Vagina (tissue), 2 donors: ENCODE measurements at regions not wholly inside any gene's neighbourhood (a gene's known extent, or its start where the extent isn't known, plus 50 kb on each side); places are given as distances from the start of the nearest gene placed in this dataset.

Experiments used
- POLR2A ChIP-seq, 2 donors: fragments of 450-650 bp; IDR thresholded peaks; one replicate each; pipeline ENCODE4 v1.6.1; 2017; ENCODE audit warnings: antibody characterized with exemption in 2 of 2, mild to moderate bottlenecking in 2 of 2, moderate library complexity in 2 of 2
- TF ChIP-seq, protein P1 (sequence below), 3 experiments: fragments of 450-650 bp in 2 of 3; fragments of 200-600 bp in 1 of 3; sonication (generic) in 1 of 3; IDR thresholded peaks; one replicate each; pipeline ENCODE4 v1.5.1; 2017 to 2019; ENCODE audit warnings: antibody characterized with exemption in 3 of 3, mild to moderate bottlenecking in 2 of 3, moderate library complexity in 2 of 3

DNA sequence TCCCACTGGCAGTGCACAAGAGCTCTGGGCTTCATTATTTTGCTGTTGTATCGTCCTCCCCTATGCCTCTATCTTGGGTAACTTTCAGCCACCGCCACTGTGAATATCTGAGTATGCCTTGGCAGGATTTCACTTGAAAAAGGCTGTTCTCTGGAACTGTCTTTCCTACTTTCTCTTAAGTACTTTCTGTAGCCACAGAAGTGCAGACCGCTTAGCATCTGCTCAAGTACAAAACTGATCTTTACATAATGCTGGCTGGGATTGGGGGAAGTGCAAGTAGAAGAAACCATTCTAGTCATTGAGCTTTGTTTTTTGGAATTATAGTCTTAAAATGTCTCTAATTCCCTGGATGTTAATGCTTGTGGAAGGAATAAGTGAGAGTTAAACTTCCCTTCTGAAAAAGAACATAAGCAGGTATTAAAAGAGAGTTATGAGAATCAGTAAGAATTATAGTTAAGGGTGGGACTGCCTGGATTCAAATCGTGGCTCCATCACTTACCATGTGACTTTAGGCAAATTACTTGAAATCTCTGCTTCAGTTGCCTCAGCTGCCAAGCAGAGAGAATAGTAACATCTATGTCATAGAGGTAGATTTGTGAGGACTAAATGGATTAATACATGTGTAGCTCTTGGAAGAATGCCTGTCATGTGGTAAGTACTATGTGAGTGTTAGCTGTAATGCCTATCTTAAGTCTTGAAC lies 77.5 kb downstream of the MID1IP1 start:
- TF ChIP-seq, protein P1, sequence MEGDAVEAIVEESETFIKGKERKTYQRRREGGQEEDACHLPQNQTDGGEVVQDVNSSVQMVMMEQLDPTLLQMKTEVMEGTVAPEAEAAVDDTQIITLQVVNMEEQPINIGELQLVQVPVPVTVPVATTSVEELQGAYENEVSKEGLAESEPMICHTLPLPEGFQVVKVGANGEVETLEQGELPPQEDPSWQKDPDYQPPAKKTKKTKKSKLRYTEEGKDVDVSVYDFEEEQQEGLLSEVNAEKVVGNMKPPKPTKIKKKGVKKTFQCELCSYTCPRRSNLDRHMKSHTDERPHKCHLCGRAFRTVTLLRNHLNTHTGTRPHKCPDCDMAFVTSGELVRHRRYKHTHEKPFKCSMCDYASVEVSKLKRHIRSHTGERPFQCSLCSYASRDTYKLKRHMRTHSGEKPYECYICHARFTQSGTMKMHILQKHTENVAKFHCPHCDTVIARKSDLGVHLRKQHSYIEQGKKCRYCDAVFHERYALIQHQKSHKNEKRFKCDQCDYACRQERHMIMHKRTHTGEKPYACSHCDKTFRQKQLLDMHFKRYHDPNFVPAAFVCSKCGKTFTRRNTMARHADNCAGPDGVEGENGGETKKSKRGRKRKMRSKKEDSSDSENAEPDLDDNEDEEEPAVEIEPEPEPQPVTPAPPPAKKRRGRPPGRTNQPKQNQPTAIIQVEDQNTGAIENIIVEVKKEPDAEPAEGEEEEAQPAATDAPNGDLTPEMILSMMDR (IDR thresholded peaks at IDR 0.05), result no peak
- no peak for TF ChIP-seq POLR2A (IDR thresholded peaks at IDR 0.05)
